K562 (cell line): ENCODE measurements at regions not wholly inside any gene's neighbourhood (a gene's known extent, or its start where the extent isn't known, plus 50 kb on each side); places are given as distances from the start of the nearest gene placed in this dataset.

ENCODE experiments used
- ATAC-seq: fragments of 200-7000 bp; cut with Tn5 transposase; 3 replicates; pipeline ENCODE4 v1.9.1; 2020; ENCODE audit warnings: moderate library complexity
- BruUV-seq: library from RNA; stranded (reverse); fragments of 400-500 nt; replicated peaks from 2 replicates; lab custom pipeline; 2021; lab: Mats Ljungman, UMichigan
- CTCF ChIA-PET: fragments of 300-600 bp; formaldehyde crosslinking; extraction: SDS; loops from one replicate; lab custom pipeline; 2021; ENCODE audit warnings: low intra/inter-chr PET ratio; lab: Yijun Ruan, JAX
- POLR2A ChIA-PET: fragments of 300-600, 350-650 bp; sonication (Branson Sonifier 250); formaldehyde crosslinking; extraction: SDS; loops from one replicate; lab custom pipeline; 2021; ENCODE audit warnings: antibody characterized with exemption, inconsistent platforms; lab: Yijun Ruan, JAX
- DNase-seq, 4 experiments: peaks; one replicate each; pipeline versions ENCODE4 v3.0.0 to v3.0.0-alpha.2; 2011 to 2018; ENCODE audit warnings: low spot score in 3 of 4, mixed read lengths in 3 of 4; ENCODE audit errors: extremely low read depth in 1 of 4
- FAIRE-seq: peaks from 2 replicates; lab custom pipeline; 2011; peaks lifted over from hg19 to GRCh38; lab: Jason Lieb, UNC
- H2AFZ ChIP-seq: 2 replicates; pipeline ENCODE4 v1.6.0; 2011; ENCODE audit warnings: low read depth, low read length, control low read depth, inconsistent platforms
- H3K27ac ChIP-seq: fragments of 200-600 bp; 3 replicates; pipeline ENCODE4 v1.8.0; 2011; ENCODE audit warnings: low read depth, mild to moderate bottlenecking, control low read depth, inconsistent platforms, low read length, moderate library complexity, mixed read lengths; ENCODE audit errors: extremely low read depth
- H3K27me3 ChIP-seq, 2 experiments: fragments of 300-600 bp in 1 of 2; 2 replicates in 1 of 2; 3 replicates in 1 of 2; pipeline versions ENCODE4 v1.6.0 to v1.8.0; 2011; ENCODE audit warnings: inconsistent platforms in 2 of 2, low read length in 2 of 2, mild to moderate bottlenecking in 1 of 2, mixed read lengths in 1 of 2, moderate library complexity in 1 of 2; ENCODE audit not compliant: control insufficient read depth in 2 of 2, insufficient read depth in 2 of 2
- H3K36me3 ChIP-seq: fragments of 300-600 bp; 3 replicates; pipeline ENCODE4 v1.8.0; 2011; ENCODE audit warnings: mild to moderate bottlenecking, low read length, inconsistent platforms; ENCODE audit not compliant: control insufficient read depth, insufficient read depth
- H3K4me1 ChIP-seq, 2 experiments: fragments of 200-600 bp in 1 of 2; replicated peaks in 1 of 2; 2 replicates in 1 of 2; 3 replicates in 1 of 2; pipeline versions ENCODE4 v1.5.1 to v1.8.0; 2011; ENCODE audit warnings: inconsistent platforms in 2 of 2, low read length in 2 of 2, mild to moderate bottlenecking in 1 of 2, mixed read lengths in 1 of 2, moderate library complexity in 1 of 2; ENCODE audit not compliant: control insufficient read depth in 2 of 2, insufficient read depth in 2 of 2
- H3K4me2 ChIP-seq: 2 replicates; pipeline ENCODE4 v1.6.1; 2011; ENCODE audit warnings: low read length, control low read depth, inconsistent platforms, mixed read lengths; ENCODE audit not compliant: insufficient read depth
- H3K4me3 ChIP-seq: fragments of 200-600 bp; sonication (generic), shearing (Covaris generic); 2 replicates; pipeline ENCODE4 v1.5.1; 2016; ENCODE audit warnings: control low read depth, inconsistent platforms
- H3K79me2 ChIP-seq: fragments of 200-600 bp; 3 replicates; pipeline ENCODE4 v1.8.0; 2011; ENCODE audit warnings: low read length, inconsistent platforms; ENCODE audit not compliant: control insufficient read depth, insufficient read depth
- H3K9ac ChIP-seq, 2 experiments: 2 replicates each; pipeline versions ENCODE4 v1.6.0 to v1.6.1; 2011; ENCODE audit warnings: low read depth in 2 of 2, low read length in 2 of 2, control low read depth in 1 of 2, inconsistent platforms in 1 of 2, mild to moderate bottlenecking in 1 of 2, mixed read lengths in 1 of 2; ENCODE audit not compliant: insufficient read depth in 1 of 2
- H3K9me1 ChIP-seq: one replicate; pipeline ENCODE4 v1.6.0; 2011; ENCODE audit warnings: inconsistent platforms, mild to moderate bottlenecking, low read length, moderate library complexity; ENCODE audit not compliant: control insufficient read depth, insufficient read depth
- H3K9me3 ChIP-seq: replicated peaks from 2 replicates; pipeline ENCODE4 v1.5.1; 2011; ENCODE audit warnings: low read depth, low read length, inconsistent platforms; ENCODE audit not compliant: control insufficient read depth, insufficient read depth
- H4K20me1 ChIP-seq: replicated peaks from 2 replicates; pipeline ENCODE4 v1.6.1; 2011; ENCODE audit warnings: low read length, inconsistent platforms, mixed read lengths; ENCODE audit not compliant: control insufficient read depth, insufficient read depth
- ILF3 ChIP-seq: fragments of 450-650 bp; IDR thresholded peaks from 2 replicates; pipeline ENCODE4 v1.6.1; 2018; ENCODE audit warnings: antibody characterized with exemption, mild to moderate bottlenecking, moderate library complexity, borderline replicate concordance
- KAT7 ChIP-seq: sonication (generic); formaldehyde crosslinking; IDR thresholded peaks from 2 replicates; pipeline ENCODE4 v1.8.0; 2022; ENCODE audit warnings: missing genetic modification reagents, mild to moderate bottlenecking, borderline replicate concordance
- POLR2H ChIP-seq: IDR thresholded peaks from 2 replicates; pipeline ENCODE4 v1.6.1; 2016; ENCODE audit warnings: missing genetic modification characterization, low read depth, mild to moderate bottlenecking, control low read depth, missing compliant biosample characterization, moderate library complexity
- ZC3H8 ChIP-seq: fragments of 450-650 bp; IDR thresholded peaks from 2 replicates; pipeline ENCODE4 v1.6.1; 2017
- ZNF143 ChIP-seq: sonication (generic); formaldehyde crosslinking; IDR thresholded peaks from 2 replicates; pipeline ENCODE4 v1.9.0; 2022; ENCODE audit warnings: mild to moderate bottlenecking, missing genetic modification reagents
- ZNF589 ChIP-seq: fragments of 200-800 bp; sonication (Bioruptor generic); IDR thresholded peaks from 2 replicates; pipeline ENCODE4 v1.6.1; 2016; ENCODE audit warnings: low read depth, missing genetic modification characterization, missing compliant biosample characterization
- ZNF76 ChIP-seq: fragments of 250-450 bp; sonication (Bioruptor Pico); IDR thresholded peaks from 2 replicates; pipeline ENCODE4 v1.4.0; 2020; ENCODE audit warnings: mild to moderate bottlenecking, moderate library complexity, borderline replicate concordance
- ZNF780A ChIP-seq: fragments of 250-450 bp; sonication (Bioruptor Pico); IDR thresholded peaks from 2 replicates; pipeline ENCODE4 v1.5.0; 2021; ENCODE audit warnings: mild to moderate bottlenecking
- ZNF830 ChIP-seq: fragments of 250-450 bp; sonication (Bioruptor Pico); IDR thresholded peaks from 2 replicates; pipeline ENCODE4 v1.5.0; 2021; ENCODE audit warnings: mild to moderate bottlenecking
- WGBS: fragments of 100-300 bp; shearing (Covaris generic); methylation state at CpG from one replicate; pipeline ENCODE4 v1.1.6; 2016; ENCODE audit warnings: low coverage, mixed read lengths; ENCODE audit not compliant: insufficient coverage; ENCODE audit errors: missing lambda C conversion rate; 5-methylcytosine and 5-hydroxymethylcytosine counted together
- in situ Hi-C: fragments of 300-500 bp; cut with MboI; formaldehyde crosslinking; loops from 4 replicates; pipeline ENCODE4 v1.15.0; 2018; ENCODE audit warnings: inconsistent platforms, mixed read lengths
- intact Hi-C: fragments of 100-400 bp; cut with micrococcal nuclease; formaldehyde crosslinking; loops from 2 replicates; pipeline ENCODE4 v1.14.2; 2022
- TF ChIP-seq, protein P1 (sequence below): sonication (generic); formaldehyde crosslinking; IDR thresholded peaks from 2 replicates; pipeline ENCODE4 v1.8.0; 2022; ENCODE audit warnings: mild to moderate bottlenecking, missing genetic modification reagents
- TF ChIP-seq, protein P2 (sequence below): fragments of 450-650 bp; IDR thresholded peaks from 2 replicates; pipeline ENCODE4 v1.6.1; 2016; ENCODE audit warnings: mild to moderate bottlenecking, moderate library complexity

DNA sequence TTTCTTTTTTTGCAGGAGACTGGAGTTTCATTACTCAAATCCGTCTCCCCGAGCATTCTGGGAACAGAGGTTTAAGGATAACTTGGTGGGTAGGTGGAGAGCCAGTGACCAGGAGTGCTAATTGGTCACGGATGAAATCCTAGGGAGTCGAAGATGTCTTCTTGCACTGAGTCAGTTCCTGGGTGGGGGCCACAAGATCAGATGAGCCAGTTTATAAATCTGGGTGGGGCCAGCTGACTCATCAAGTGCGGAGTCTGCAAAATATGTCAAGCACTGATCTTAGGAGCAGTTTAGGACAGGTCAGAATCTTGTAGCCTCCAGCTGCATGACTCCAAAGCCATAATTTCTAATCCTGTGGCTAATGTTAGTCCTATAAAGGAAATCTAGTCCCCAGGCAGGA lies 741.3 kb downstream of the PCDH7 start:
- no peak overlapping the region for H3K9ac ChIP-seq
- H3K4me3 ChIP-seq = no peak overlapping the region
- ATAC-seq (no peak), FAIRE-seq (no peak), DNase-seq (peak in 1 of 4 experiments; percentile 1)
- H4K20me1 ChIP-seq = no peaks in the 10 kb centered on the region
- WGBS = 3% methylated on average over 3 of the region's 5 CpGs
- H3K27me3 ChIP-seq = no peaks in the 10 kb centered on the region
- no peaks in the 10 kb centered on the region for H3K36me3 ChIP-seq
- no peaks in the 10 kb centered on the region for H3K79me2 ChIP-seq
- in situ Hi-C loops (no loop called here), intact Hi-C loops (no loop called here)
- no peak overlapping the region for H2AFZ ChIP-seq
- no peaks in the 10 kb centered on the region for H3K9me3 ChIP-seq
- POLR2A ChIA-PET = no interaction called here
- CTCF ChIA-PET = no interaction called here
- H3K27ac ChIP-seq = no peak overlapping the region
- H3K4me1 ChIP-seq = no peaks in the 10 kb centered on the region
- BruUV-seq = no TSS peak
- no peaks in the 10 kb centered on the region for H3K9me1 ChIP-seq
- no peak overlapping the region for H3K4me2 ChIP-seq
- TF ChIP-seq, protein P1, sequence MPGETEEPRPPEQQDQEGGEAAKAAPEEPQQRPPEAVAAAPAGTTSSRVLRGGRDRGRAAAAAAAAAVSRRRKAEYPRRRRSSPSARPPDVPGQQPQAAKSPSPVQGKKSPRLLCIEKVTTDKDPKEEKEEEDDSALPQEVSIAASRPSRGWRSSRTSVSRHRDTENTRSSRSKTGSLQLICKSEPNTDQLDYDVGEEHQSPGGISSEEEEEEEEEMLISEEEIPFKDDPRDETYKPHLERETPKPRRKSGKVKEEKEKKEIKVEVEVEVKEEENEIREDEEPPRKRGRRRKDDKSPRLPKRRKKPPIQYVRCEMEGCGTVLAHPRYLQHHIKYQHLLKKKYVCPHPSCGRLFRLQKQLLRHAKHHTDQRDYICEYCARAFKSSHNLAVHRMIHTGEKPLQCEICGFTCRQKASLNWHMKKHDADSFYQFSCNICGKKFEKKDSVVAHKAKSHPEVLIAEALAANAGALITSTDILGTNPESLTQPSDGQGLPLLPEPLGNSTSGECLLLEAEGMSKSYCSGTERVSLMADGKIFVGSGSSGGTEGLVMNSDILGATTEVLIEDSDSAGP = no peak
- TF ChIP-seq ZNF76 (CRISPR knock-in tag) (no peak), ZC3H8 (no peak), ILF3 (no peak), ZNF589 (CRISPR knock-in tag) (no peak), ZNF780A (CRISPR knock-in tag) (no peak), POLR2H (tag) (no peak), ZNF143 (CRISPR knock-in tag) (no peak), KAT7 (CRISPR knock-in tag) (no peak), ZNF830 (CRISPR knock-in tag) (no peak)
- TF ChIP-seq, protein P2, sequence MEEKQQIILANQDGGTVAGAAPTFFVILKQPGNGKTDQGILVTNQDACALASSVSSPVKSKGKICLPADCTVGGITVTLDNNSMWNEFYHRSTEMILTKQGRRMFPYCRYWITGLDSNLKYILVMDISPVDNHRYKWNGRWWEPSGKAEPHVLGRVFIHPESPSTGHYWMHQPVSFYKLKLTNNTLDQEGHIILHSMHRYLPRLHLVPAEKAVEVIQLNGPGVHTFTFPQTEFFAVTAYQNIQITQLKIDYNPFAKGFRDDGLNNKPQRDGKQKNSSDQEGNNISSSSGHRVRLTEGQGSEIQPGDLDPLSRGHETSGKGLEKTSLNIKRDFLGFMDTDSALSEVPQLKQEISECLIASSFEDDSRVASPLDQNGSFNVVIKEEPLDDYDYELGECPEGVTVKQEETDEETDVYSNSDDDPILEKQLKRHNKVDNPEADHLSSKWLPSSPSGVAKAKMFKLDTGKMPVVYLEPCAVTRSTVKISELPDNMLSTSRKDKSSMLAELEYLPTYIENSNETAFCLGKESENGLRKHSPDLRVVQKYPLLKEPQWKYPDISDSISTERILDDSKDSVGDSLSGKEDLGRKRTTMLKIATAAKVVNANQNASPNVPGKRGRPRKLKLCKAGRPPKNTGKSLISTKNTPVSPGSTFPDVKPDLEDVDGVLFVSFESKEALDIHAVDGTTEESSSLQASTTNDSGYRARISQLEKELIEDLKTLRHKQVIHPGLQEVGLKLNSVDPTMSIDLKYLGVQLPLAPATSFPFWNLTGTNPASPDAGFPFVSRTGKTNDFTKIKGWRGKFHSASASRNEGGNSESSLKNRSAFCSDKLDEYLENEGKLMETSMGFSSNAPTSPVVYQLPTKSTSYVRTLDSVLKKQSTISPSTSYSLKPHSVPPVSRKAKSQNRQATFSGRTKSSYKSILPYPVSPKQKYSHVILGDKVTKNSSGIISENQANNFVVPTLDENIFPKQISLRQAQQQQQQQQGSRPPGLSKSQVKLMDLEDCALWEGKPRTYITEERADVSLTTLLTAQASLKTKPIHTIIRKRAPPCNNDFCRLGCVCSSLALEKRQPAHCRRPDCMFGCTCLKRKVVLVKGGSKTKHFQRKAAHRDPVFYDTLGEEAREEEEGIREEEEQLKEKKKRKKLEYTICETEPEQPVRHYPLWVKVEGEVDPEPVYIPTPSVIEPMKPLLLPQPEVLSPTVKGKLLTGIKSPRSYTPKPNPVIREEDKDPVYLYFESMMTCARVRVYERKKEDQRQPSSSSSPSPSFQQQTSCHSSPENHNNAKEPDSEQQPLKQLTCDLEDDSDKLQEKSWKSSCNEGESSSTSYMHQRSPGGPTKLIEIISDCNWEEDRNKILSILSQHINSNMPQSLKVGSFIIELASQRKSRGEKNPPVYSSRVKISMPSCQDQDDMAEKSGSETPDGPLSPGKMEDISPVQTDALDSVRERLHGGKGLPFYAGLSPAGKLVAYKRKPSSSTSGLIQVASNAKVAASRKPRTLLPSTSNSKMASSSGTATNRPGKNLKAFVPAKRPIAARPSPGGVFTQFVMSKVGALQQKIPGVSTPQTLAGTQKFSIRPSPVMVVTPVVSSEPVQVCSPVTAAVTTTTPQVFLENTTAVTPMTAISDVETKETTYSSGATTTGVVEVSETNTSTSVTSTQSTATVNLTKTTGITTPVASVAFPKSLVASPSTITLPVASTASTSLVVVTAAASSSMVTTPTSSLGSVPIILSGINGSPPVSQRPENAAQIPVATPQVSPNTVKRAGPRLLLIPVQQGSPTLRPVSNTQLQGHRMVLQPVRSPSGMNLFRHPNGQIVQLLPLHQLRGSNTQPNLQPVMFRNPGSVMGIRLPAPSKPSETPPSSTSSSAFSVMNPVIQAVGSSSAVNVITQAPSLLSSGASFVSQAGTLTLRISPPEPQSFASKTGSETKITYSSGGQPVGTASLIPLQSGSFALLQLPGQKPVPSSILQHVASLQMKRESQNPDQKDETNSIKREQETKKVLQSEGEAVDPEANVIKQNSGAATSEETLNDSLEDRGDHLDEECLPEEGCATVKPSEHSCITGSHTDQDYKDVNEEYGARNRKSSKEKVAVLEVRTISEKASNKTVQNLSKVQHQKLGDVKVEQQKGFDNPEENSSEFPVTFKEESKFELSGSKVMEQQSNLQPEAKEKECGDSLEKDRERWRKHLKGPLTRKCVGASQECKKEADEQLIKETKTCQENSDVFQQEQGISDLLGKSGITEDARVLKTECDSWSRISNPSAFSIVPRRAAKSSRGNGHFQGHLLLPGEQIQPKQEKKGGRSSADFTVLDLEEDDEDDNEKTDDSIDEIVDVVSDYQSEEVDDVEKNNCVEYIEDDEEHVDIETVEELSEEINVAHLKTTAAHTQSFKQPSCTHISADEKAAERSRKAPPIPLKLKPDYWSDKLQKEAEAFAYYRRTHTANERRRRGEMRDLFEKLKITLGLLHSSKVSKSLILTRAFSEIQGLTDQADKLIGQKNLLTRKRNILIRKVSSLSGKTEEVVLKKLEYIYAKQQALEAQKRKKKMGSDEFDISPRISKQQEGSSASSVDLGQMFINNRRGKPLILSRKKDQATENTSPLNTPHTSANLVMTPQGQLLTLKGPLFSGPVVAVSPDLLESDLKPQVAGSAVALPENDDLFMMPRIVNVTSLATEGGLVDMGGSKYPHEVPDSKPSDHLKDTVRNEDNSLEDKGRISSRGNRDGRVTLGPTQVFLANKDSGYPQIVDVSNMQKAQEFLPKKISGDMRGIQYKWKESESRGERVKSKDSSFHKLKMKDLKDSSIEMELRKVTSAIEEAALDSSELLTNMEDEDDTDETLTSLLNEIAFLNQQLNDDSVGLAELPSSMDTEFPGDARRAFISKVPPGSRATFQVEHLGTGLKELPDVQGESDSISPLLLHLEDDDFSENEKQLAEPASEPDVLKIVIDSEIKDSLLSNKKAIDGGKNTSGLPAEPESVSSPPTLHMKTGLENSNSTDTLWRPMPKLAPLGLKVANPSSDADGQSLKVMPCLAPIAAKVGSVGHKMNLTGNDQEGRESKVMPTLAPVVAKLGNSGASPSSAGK = no peak
